Parathyroid adenoma (tissue), 2 donors: ENCODE measurements at regions not wholly inside any gene's neighbourhood (a gene's known extent, or its start where the extent isn't known, plus 50 kb on each side); places are given as distances from the start of the nearest gene placed in this dataset.

Experiments used
- H2AFZ ChIP-seq: fragments of 300-600 bp; sonication (generic); one replicate; pipeline ENCODE4 v1.7.0; 2017; ENCODE audit warnings: antibody characterized with exemption, mild to moderate bottlenecking
- H3K27ac ChIP-seq: fragments of 300-600 bp; sonication (generic); one replicate; pipeline ENCODE4 v1.7.0; 2017
- H3K27me3 ChIP-seq: fragments of 300-600 bp; sonication (generic); one replicate; pipeline ENCODE4 v1.7.0; 2017; ENCODE audit warnings: low read length; ENCODE audit not compliant: control insufficient read depth, insufficient read depth
- H3K36me3 ChIP-seq: fragments of 300-600 bp; sonication (generic); one replicate; pipeline ENCODE4 v1.7.0; 2017; ENCODE audit warnings: low read length; ENCODE audit not compliant: control insufficient read depth, insufficient read depth
- H3K4me1 ChIP-seq: fragments of 300-600 bp; sonication (generic); one replicate; pipeline ENCODE4 v1.7.0; 2017; ENCODE audit warnings: control low read depth
- H3K4me2 ChIP-seq: fragments of 300-600 bp; sonication (generic); one replicate; pipeline ENCODE4 v1.7.0; 2017; ENCODE audit warnings: low read length
- H3K4me3 ChIP-seq: fragments of 300-600 bp; sonication (generic); one replicate; pipeline ENCODE4 v1.7.0; 2017; ENCODE audit warnings: low read depth, low read length
- H3K79me2 ChIP-seq: fragments of 300-600 bp; sonication (generic); one replicate; pipeline ENCODE4 v1.7.0; 2017; ENCODE audit warnings: control low read depth
- H3K9ac ChIP-seq: fragments of 300-600 bp; sonication (generic); one replicate; pipeline ENCODE4 v1.7.0; 2017; ENCODE audit warnings: mild to moderate bottlenecking
- H3K9me3 ChIP-seq: fragments of 300-600 bp; sonication (generic); one replicate; pipeline ENCODE4 v1.7.0; 2017; ENCODE audit warnings: low read length; ENCODE audit not compliant: control insufficient read depth
- CTCF ChIP-seq: fragments of 300-600 bp; sonication (generic); IDR thresholded peaks from one replicate; pipeline ENCODE4 v1.7.0; 2017; ENCODE audit warnings: antibody characterized with exemption, mild to moderate bottlenecking
- donor health status: primary hyperparathyroidism.

- TF ChIP-seq CTCF, result no peak
- Histone ChIP-seq H3K9ac (no peak overlapping the region), H3K4me1 (no peaks in the 10 kb centered on the region), H3K27ac (no peak overlapping the region), H2AFZ (no peak overlapping the region), H3K79me2 (no peaks in the 10 kb centered on the region), H3K36me3 (no peaks in the 10 kb centered on the region), H3K4me2 (no peak overlapping the region), H3K4me3 (no peak overlapping the region), H3K27me3 (no peaks in the 10 kb centered on the region), H3K9me3 (no peaks in the 10 kb centered on the region)
Observed at GRCh38 chr5:163357636-163358035, 79.8 kb upstream of the CCNG1 start.

GRCh38 chr5:163360656-163361055 is 76.7 kb upstream of the CCNG1 start:
- Histone ChIP-seq H3K79me2 (no peaks in the 10 kb centered on the region), H3K36me3 (no peaks in the 10 kb centered on the region), H3K27ac (no peak overlapping the region), H3K4me1 (no peaks in the 10 kb centered on the region), H3K4me2 (no peak overlapping the region), H3K27me3 (no peaks in the 10 kb centered on the region), H3K9ac (no peak overlapping the region), H3K4me3 (no peak overlapping the region), H2AFZ (no peak overlapping the region), H3K9me3 (no peaks in the 10 kb centered on the region)
- no peak for TF ChIP-seq CTCF

- TF ChIP-seq CTCF, result no peak
- H2AFZ ChIP-seq, result no peak overlapping the region
- H3K4me1 ChIP-seq, result no peaks in the 10 kb centered on the region
- H3K79me2 ChIP-seq, result no peaks in the 10 kb centered on the region
- H3K9ac ChIP-seq, result no peak overlapping the region
- no peak overlapping the region for H3K4me3 ChIP-seq
- no peaks in the 10 kb centered on the region for H3K9me3 ChIP-seq
- H3K27ac ChIP-seq, result no peak overlapping the region
- no peaks in the 10 kb centered on the region for H3K27me3 ChIP-seq
- H3K4me2 ChIP-seq, result no peak overlapping the region
- H3K36me3 ChIP-seq, result no peaks in the 10 kb centered on the region
Observed at GRCh38 chr5:163361450-163361849, 75.9 kb upstream of the CCNG1 start.

GRCh38 chr5:163362840-163363371 is 74.5 kb upstream of the CCNG1 start:
- Histone ChIP-seq H3K4me2 (no peak overlapping the region), H3K4me1 (no peaks in the 10 kb centered on the region), H3K9ac (no peak overlapping the region), H3K9me3 (no peaks in the 10 kb centered on the region), H3K27ac (no peak overlapping the region), H3K27me3 (no peaks in the 10 kb centered on the region), H3K4me3 (no peak overlapping the region), H2AFZ (no peak overlapping the region), H3K36me3 (no peaks in the 10 kb centered on the region), H3K79me2 (no peaks in the 10 kb centered on the region)
- TF ChIP-seq CTCF, result no peak

- no peak overlapping the region for H3K4me2 ChIP-seq
- no peaks in the 10 kb centered on the region for H3K36me3 ChIP-seq
- H3K27ac ChIP-seq, result no peak overlapping the region
- no peak overlapping the region for H2AFZ ChIP-seq
- no peaks in the 10 kb centered on the region for H3K27me3 ChIP-seq
- H3K4me3 ChIP-seq, result no peak overlapping the region
- TF ChIP-seq CTCF, result no peak
- no peaks in the 10 kb centered on the region for H3K79me2 ChIP-seq
- H3K4me1 ChIP-seq, result no peaks in the 10 kb centered on the region
- no peak overlapping the region for H3K9ac ChIP-seq
- no peaks in the 10 kb centered on the region for H3K9me3 ChIP-seq
Observed at GRCh38 chr5:163363389-163363788, 74.0 kb upstream of the CCNG1 start.
